SK-N-SH treated with all-trans-retinoic acid at 6 μM for 48 hours (cell line): ENCODE measurements at regions not wholly inside any gene's neighbourhood (a gene's known extent, or its start where the extent isn't known, plus 50 kb on each side); places are given as distances from the start of the nearest gene placed in this dataset.
"Not testable (repeated sequence)": the region's sequence is repeated elsewhere in the genome, so short reads cannot be mapped to it uniquely, and the experiment has no call there.

Experiments
- ATAC-seq: fragments of 200-7000 bp; cut with Tn5 transposase; 3 replicates; pipeline ENCODE4 v1.9.1; 2020; ENCODE audit warnings: mild to moderate bottlenecking, moderate library complexity
- ARNTL ChIP-seq: fragments of 450-650 bp; formaldehyde crosslinking; IDR thresholded peaks from 2 replicates; pipeline ENCODE4 v1.5.0; 2020; ENCODE audit warnings: low read depth, mild to moderate bottlenecking, moderate library complexity, borderline replicate concordance
- BACH2 ChIP-seq: fragments of 250-450 bp; sonication (Bioruptor Pico); IDR thresholded peaks from 2 replicates; pipeline ENCODE4 v1.9.0; 2021; ENCODE audit warnings: mild to moderate bottlenecking, borderline replicate concordance
- CSRNP3 ChIP-seq: fragments of 250-450 bp; sonication (Bioruptor Pico); IDR thresholded peaks from 2 replicates; pipeline ENCODE4 v1.5.1; 2021; ENCODE audit warnings: mild to moderate bottlenecking, moderate library complexity
- ESRRG ChIP-seq: fragments of 250-450 bp; sonication (Bioruptor Pico); IDR thresholded peaks from 2 replicates; pipeline ENCODE4 v1.6.1; 2021; ENCODE audit warnings: mild to moderate bottlenecking
- ISL1 ChIP-seq: fragments of 250-450 bp; sonication (Bioruptor Pico); IDR thresholded peaks from 2 replicates; pipeline ENCODE4 v2.1.2; 2022; ENCODE audit warnings: mild to moderate bottlenecking, moderate library complexity
- OSR1 ChIP-seq: fragments of 250-450 bp; sonication (Bioruptor Pico); IDR thresholded peaks from 2 replicates; pipeline ENCODE4 v1.8.0; 2022; ENCODE audit warnings: moderate library complexity, mild to moderate bottlenecking, inconsistent platforms
- POU6F1 ChIP-seq: fragments of 250-450 bp; sonication (Bioruptor Pico); IDR thresholded peaks from 2 replicates; pipeline ENCODE4 v1.8.0; 2021; ENCODE audit warnings: low read depth, mild to moderate bottlenecking, moderate library complexity, borderline replicate concordance
- PPARA ChIP-seq: fragments of 250-450 bp; sonication (Bioruptor Pico); IDR thresholded peaks from 2 replicates; pipeline ENCODE4 v1.5.0; 2020; ENCODE audit warnings: mild to moderate bottlenecking, borderline replicate concordance
- RARB ChIP-seq: fragments of 250-450 bp; sonication (Bioruptor Pico); IDR thresholded peaks from 2 replicates; pipeline ENCODE4 v1.8.0; 2021; ENCODE audit warnings: mild to moderate bottlenecking, moderate library complexity
- SNAI2 ChIP-seq: fragments of 250-450 bp; sonication (Bioruptor Pico); IDR thresholded peaks from 2 replicates; pipeline ENCODE4 v1.5.0; 2020; ENCODE audit warnings: mild to moderate bottlenecking, moderate library complexity
- TCF4 ChIP-seq: fragments of 250-450 bp; sonication (Bioruptor Pico); IDR thresholded peaks from 2 replicates; pipeline ENCODE4 v1.8.0; 2021; ENCODE audit warnings: mild to moderate bottlenecking, moderate library complexity, borderline replicate concordance
- TOX ChIP-seq: fragments of 250-450 bp; sonication (Bioruptor Pico); IDR thresholded peaks from 2 replicates; pipeline ENCODE4 v1.8.0; 2021; ENCODE audit warnings: mild to moderate bottlenecking, moderate library complexity, borderline replicate concordance
- TSHZ2 ChIP-seq: fragments of 250-450 bp; sonication (Bioruptor Pico); IDR thresholded peaks from 2 replicates; pipeline ENCODE4 v1.5.0; 2020; ENCODE audit warnings: mild to moderate bottlenecking, moderate library complexity
- ZC3H10 ChIP-seq: fragments of 250-450 bp; sonication (Bioruptor Pico); IDR thresholded peaks from 2 replicates; pipeline ENCODE4 v1.5.1; 2021; ENCODE audit warnings: mild to moderate bottlenecking, moderate library complexity
- ZFP30 ChIP-seq: fragments of 450-650 bp; formaldehyde crosslinking; IDR thresholded peaks from 2 replicates; pipeline ENCODE4 v1.5.0; 2022; ENCODE audit warnings: mild to moderate bottlenecking, moderate library complexity
- ZNF565 ChIP-seq: fragments of 450-650 bp; formaldehyde crosslinking; conservative IDR thresholded peaks from 2 replicates; pipeline ENCODE4 v1.5.0; 2020; ENCODE audit warnings: low read depth, mild to moderate bottlenecking, moderate library complexity
- ZNF70 ChIP-seq: fragments of 450-650 bp; formaldehyde crosslinking; IDR thresholded peaks from 2 replicates; pipeline ENCODE4 v1.5.0; 2020; ENCODE audit warnings: mild to moderate bottlenecking, moderate library complexity
- ZNF8 ChIP-seq: fragments of 450-650 bp; formaldehyde crosslinking; IDR thresholded peaks from 2 replicates; pipeline ENCODE4 v1.5.0; 2020; ENCODE audit warnings: mild to moderate bottlenecking, moderate library complexity
- TF ChIP-seq, protein P1 (sequence below): fragments of 250-450 bp; sonication (Bioruptor Pico); IDR thresholded peaks from 2 replicates; pipeline ENCODE4 v1.8.0; 2020; ENCODE audit warnings: mild to moderate bottlenecking, moderate library complexity, borderline replicate concordance

DNA sequence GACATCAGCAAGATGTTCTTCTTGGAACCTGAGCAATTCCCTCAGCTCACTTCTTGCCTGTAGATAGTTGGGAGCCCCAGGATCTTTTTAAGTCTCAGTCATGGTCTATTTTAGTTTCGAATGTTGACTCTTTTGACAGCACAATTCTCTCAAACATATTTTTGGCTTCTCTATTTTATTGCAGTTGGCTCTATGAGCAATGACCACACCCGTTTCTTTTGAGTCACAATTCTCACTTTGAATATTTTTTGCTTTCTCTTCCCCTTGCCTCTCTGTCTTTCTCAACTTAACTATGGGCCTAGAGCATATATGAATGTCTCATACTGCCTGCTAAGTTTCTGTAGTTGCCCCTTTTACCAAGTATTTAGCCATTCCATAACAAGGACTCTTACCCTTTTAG, 222.8 kb downstream of the PTN start:
- TF ChIP-seq ZC3H10 (CRISPR knock-in tag) (no peak), ESRRG (no peak), ZFP30 (CRISPR knock-in tag) (no peak), TSHZ2 (CRISPR knock-in tag) (no peak), ZNF8 (CRISPR knock-in tag) (no peak), ZNF70 (no peak), PPARA (CRISPR knock-in tag) (no peak), BACH2 (CRISPR knock-in tag) (no peak)
- ATAC-seq: no peak

DNA sequence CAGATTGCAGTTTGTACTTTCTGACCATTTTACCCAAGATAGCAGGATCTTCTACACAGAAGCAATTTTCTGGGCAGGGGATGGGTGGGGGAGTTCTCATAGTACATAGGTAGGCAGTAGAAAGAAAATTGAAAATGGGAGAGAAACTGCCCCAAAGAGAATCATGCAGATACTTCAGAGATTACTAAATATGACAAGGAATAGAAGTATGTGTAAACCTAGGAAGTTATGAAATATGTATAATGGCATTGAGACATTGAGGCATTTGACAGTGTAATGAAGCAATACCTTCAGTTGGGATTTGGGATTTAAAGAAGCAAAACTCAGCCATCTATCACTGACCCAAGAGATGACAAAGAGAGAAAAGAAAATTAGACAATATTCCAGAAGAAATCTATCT, 233.0 kb downstream of the PTN start:
- TF ChIP-seq SNAI2 (CRISPR knock-in tag): no peak
- TF ChIP-seq ZNF565: no peak
- TF ChIP-seq OSR1: no peak
- no peak for ATAC-seq

DNA sequence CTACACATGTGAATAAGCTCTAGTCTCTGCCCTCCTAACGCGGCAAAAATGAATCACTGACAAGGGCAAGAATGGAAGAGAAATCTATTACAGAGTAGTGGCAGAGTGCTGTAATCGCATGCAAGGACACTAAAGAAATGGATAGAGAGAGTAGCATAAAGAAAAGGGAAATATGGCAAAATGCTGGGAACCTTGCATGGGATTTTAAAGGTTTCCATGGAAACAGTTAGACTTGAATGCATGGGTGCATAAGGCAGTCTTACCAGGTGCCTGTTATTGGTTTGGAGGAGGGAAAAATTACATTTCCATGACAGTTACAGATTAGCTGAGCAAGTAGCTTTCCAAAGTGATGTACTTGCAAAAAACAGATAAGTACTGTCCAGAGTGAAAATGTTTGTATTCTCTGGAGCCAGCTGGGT, 233.4 kb downstream of the PTN start:
- ATAC-seq: no peak; the same call in 2 of the 3 replicates
- TF ChIP-seq POU6F1 (CRISPR knock-in tag) (no peak), ZC3H10 (CRISPR knock-in tag) (no peak), ARNTL (CRISPR knock-in tag) (no peak), ISL1 (no peak)
- TF ChIP-seq, protein P1, sequence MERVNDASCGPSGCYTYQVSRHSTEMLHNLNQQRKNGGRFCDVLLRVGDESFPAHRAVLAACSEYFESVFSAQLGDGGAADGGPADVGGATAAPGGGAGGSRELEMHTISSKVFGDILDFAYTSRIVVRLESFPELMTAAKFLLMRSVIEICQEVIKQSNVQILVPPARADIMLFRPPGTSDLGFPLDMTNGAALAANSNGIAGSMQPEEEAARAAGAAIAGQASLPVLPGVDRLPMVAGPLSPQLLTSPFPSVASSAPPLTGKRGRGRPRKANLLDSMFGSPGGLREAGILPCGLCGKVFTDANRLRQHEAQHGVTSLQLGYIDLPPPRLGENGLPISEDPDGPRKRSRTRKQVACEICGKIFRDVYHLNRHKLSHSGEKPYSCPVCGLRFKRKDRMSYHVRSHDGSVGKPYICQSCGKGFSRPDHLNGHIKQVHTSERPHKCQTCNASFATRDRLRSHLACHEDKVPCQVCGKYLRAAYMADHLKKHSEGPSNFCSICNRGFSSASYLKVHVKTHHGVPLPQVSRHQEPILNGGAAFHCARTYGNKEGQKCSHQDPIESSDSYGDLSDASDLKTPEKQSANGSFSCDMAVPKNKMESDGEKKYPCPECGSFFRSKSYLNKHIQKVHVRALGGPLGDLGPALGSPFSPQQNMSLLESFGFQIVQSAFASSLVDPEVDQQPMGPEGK (CRISPR knock-in tag): no peak

DNA sequence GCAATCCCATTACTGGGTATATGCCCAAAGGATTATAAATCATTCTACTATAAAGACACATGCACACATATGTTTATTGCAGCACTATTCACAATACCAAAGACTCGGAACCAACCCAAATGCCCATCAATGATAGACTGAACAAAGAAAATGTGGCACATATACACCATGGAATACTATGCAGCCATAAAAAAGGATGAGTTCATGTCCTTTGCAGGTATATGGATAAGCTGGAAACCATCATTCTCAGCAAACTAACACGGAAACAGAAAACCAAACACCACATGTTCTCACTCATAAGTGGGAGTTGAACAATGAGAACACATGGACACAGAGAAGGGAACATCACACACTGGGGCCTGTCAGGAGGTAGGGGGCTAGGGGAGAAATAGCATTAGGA, 235.7 kb downstream of the PTN start:
- ATAC-seq: not testable (repeated sequence)

GRCh38 chr7:137103526-137103925, 235.1 kb downstream of the CHRM2 start:
- not testable (repeated sequence) for ATAC-seq

DNA sequence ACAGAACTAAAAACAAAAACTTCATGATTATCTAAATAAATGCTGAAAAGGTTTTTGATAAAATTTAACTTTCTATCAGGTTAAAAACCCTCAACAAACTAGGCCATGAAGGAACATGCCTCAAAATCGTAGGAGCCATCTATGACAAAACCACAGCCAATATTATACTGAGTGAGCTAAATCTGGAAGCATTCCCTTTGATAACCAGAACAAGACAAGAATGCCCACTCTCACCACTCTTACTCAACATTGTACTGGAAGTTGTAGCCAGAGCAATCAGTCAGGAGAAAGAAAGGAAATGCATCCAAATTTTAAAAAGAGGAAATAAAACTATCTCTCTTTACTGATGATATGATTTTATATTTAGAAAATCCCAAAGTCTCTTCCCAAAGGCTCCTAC, 228.7 kb downstream of the CHRM2 start:
- ATAC-seq: no peak
- no peak for TF ChIP-seq ZNF70
- TF ChIP-seq ZNF565: no peak
- TF ChIP-seq ARNTL (CRISPR knock-in tag): no peak
- TF ChIP-seq PPARA (CRISPR knock-in tag): no peak
- TF ChIP-seq SNAI2 (CRISPR knock-in tag): no peak
- TF ChIP-seq OSR1: no peak
- no peak for TF ChIP-seq ZC3H10 (CRISPR knock-in tag)
- no peak for TF ChIP-seq CSRNP3
- TF ChIP-seq ZNF8 (CRISPR knock-in tag): no peak
- TF ChIP-seq TOX (CRISPR knock-in tag): no peak
- TF ChIP-seq, protein P1 (CRISPR knock-in tag): no peak
- no peak for TF ChIP-seq ESRRG
- TF ChIP-seq RARB (CRISPR knock-in tag): no peak
- TF ChIP-seq TCF4 (CRISPR knock-in tag): no peak
- no peak for TF ChIP-seq POU6F1 (CRISPR knock-in tag)
- no peak for TF ChIP-seq BACH2 (CRISPR knock-in tag)
- TF ChIP-seq, all 23 proteins: peak for 0
